Sigmoid colon (tissue), 4 donors: ENCODE measurements at regions not wholly inside any gene's neighbourhood (a gene's known extent, or its start where the extent isn't known, plus 50 kb on each side); places are given as distances from the start of the nearest gene placed in this dataset.

Experiments used
- EP300 ChIP-seq, 4 donors: sonication (generic); formaldehyde crosslinking; IDR thresholded peaks; one replicate each; pipeline ENCODE4 v1.6.1; 2017; ENCODE audit warnings: antibody characterized with exemption in 4 of 4
- POLR2A ChIP-seq, 2 donors: fragments of 450-650 bp; IDR thresholded peaks; one replicate each; pipeline ENCODE4 v1.6.1; 2016; ENCODE audit warnings: antibody characterized with exemption in 2 of 2, mild to moderate bottlenecking in 2 of 2, moderate library complexity in 2 of 2
- POLR2AphosphoS5 ChIP-seq, 4 donors: sonication (generic); formaldehyde crosslinking; IDR thresholded peaks; one replicate each; pipeline ENCODE4 v1.6.1; 2017; ENCODE audit warnings: antibody characterized with exemption in 4 of 4
- TF ChIP-seq, protein P1 (sequence below), 4 experiments: fragments of 450-650 bp in 3 of 4; fragments of 200-600 bp in 1 of 4; IDR thresholded peaks; one replicate each; pipeline ENCODE4 v1.5.1; 2016 to 2019; ENCODE audit warnings: antibody characterized with exemption in 4 of 4, mild to moderate bottlenecking in 3 of 4, moderate library complexity in 2 of 4

- TF ChIP-seq POLR2A (IDR thresholded peaks at IDR 0.05) = no peak
- TF ChIP-seq, protein P1, sequence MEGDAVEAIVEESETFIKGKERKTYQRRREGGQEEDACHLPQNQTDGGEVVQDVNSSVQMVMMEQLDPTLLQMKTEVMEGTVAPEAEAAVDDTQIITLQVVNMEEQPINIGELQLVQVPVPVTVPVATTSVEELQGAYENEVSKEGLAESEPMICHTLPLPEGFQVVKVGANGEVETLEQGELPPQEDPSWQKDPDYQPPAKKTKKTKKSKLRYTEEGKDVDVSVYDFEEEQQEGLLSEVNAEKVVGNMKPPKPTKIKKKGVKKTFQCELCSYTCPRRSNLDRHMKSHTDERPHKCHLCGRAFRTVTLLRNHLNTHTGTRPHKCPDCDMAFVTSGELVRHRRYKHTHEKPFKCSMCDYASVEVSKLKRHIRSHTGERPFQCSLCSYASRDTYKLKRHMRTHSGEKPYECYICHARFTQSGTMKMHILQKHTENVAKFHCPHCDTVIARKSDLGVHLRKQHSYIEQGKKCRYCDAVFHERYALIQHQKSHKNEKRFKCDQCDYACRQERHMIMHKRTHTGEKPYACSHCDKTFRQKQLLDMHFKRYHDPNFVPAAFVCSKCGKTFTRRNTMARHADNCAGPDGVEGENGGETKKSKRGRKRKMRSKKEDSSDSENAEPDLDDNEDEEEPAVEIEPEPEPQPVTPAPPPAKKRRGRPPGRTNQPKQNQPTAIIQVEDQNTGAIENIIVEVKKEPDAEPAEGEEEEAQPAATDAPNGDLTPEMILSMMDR (IDR thresholded peaks at IDR 0.05) = no peak
- TF ChIP-seq POLR2AphosphoS5 (IDR thresholded peaks at IDR 0.05) = no peak
- TF ChIP-seq EP300 (IDR thresholded peaks at IDR 0.05) = no peak
Measured at GRCh38 chr18:10038268-10038667, 124.5 kb downstream of the VAPA start.
